ENCODE measurements at regions not wholly inside any gene's neighbourhood (a gene's known extent, or its start where the extent isn't known, plus 50 kb on each side); places are given as distances from the start of the nearest gene placed in this dataset.

DNA sequence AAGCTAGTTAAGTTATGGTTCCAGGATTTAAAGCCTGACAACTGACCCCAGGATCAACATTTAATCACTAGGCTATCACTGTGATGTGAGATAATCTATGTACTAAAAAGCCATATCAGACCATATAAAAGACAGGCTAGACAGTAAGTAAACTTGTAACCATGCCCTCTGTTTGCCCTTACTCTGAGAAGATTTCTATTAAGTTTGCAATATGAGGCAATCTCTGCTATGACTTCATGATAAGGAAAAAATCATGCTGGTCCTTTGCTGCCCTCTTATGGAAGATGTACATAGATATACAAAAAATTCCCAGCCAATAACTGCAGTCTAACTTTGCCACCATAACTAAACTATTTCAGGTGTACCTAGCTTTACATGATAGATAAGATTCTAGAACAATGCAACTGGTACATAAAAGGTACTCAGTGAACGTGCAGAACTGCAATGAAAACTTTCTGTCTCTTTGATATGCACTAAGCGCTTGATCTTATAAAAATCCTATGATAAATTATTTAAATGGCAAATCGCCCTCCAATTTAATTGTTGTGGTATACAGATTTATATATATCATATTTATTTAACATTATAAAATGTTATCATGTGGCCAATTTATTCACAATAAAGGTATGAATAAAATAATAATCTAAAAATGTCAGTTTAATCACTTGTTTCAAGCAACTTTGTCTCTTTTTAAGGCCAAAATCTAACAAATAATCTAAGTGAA lies 70.5 kb downstream of the FAM217A start:
- peak; percentile 19 for DNase-seq

DNA sequence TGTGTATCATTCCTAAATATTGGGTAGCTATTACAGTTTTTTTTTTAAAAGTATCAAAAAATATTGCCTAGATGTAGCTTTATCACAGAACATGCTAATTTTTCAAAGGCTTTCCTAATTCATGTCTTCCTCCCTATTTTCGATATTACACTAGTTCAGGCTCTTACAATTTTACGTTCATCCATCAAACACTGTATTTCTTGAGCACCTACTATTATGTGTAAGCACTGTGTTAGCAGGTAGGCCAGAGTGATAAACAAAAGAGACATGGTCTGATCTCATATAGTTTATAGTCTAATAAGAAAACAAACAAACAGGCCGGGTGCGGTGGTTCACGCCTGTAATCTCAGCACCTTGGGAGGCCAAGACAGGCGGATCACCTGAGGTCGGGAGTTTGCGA lies 69.5 kb downstream of the FAM217A start:
- DNase-seq = no peak

DNA sequence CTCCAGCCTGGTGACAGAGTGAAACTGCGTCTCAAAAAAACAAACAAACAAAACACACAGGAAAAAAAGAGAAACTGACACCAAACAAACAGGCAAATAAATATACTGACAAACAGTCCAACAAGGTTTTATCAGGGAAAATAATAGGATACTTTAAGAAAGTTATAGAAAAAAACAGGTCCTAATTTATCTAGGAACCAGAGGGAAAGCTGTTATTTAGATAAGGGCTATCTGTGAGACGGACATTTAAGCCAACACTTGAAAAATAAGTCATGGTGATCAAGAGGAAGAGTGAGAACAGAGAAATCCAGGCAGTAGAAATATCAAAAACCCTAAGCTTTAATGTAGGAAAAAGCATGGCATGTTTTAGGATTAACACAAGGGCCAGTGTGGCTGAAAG lies 68.9 kb downstream of the FAM217A start:
- DNase-seq = no peak

DNA sequence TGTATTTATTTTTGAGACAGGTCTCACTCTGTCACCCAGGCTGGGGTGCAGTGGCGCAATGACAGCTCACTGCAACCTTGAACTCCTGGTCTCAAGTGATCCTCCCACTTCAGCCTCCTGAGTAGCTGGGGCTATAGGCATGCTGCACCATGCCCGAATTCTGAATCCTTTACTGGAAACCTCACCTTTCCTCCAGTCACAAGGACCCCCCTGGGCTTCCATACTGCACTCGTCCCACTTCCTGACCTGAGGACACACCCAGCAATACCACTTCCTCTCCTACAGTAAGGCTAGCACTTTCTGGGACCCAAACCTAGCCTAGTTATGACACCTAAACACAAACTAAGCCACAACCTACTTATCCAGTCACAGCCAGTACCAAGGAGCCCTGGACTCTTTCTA lies 68.2 kb downstream of the FAM217A start:
- DNase-seq = no peak

DNA sequence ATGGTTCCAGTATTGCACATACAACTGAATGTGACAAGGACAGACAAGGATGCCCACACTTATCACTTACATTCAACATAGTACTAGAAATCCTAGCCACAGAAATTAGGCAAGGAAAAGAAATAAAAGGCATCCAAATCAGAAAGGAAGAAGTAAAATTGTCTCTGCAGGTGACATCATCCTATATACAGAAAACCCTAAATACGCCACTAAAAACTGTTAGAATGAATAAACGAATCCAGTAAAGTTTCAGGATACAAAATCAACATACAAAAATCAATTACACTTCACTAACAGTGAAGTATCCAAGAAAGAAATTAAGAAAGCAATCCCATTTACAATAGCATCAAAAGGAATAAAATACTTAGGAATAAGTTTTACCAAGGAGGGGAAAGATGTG lies 66.1 kb downstream of the FAM217A start:
- DNase-seq = no peak

GRCh38 chr6:4017058-4017739 lies 61.7 kb downstream of the FAM217A start:
- no peak for DNase-seq

GRCh38 chr6:4017834-4018170 lies 61.1 kb downstream of the FAM217A start:
- peak; percentile 39 for DNase-seq

DNA sequence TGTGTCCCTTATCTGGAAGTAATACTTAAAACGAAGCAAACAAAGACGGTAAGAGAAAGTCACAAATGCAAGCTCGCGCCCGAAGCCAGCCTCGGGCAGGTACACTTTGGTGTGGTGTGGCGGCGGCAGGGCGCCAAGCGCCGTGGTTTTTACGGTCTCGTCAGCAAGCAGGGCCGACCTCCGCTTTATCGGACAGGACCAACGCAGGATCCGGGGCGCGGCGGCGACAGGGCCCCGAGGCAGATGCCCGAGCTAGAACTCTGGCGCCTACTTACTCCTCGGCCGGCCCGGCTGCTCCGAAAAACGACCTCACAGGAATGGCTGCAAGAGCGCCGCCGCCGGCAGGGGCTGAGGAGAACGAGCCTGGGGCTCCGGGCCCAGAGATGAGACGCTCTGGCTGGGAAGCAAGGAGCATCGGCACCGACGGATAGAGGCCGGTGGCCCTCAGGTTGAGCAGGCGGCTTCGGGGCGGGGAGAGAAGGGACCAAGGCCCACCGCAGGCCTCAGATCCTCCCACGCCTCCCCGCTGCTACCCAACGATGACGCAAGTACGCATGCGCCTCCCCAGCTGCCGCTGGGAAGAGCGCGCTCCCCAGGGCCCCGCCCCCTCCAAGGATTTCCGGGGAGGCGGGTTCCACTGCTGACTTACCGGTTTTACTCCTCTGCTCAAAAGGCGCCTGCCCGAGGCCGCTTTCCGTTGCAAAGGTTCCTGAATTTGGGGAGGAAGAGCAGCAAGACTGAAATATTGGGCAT lies 60.6 kb downstream of the FAM217A start:
- peak; percentile 96 for DNase-seq

All from NCI-H1105 (cell line).